ENCODE measurements at regions not wholly inside any gene's neighbourhood (a gene's known extent, or its start where the extent isn't known, plus 50 kb on each side); places are given as distances from the start of the nearest gene placed in this dataset.

- no peak for DNase-seq (ENCODE audit: low read depth in 4 of 4, low spot score in 1 of 4)
Observed at GRCh38 chr9:28547527-28547926, 974.2 kb upstream of the C9orf72 start.

- no peak for DNase-seq (ENCODE audit: low read depth in 4 of 4, low spot score in 1 of 4)
Observed at GRCh38 chr9:28563291-28563934, 990.1 kb upstream of the C9orf72 start.

GRCh38 chr9:28583832-28584231 is 1010.6 kb upstream of the C9orf72 start:
- no peak for DNase-seq (ENCODE audit: low read depth in 4 of 4, low spot score in 1 of 4)

- DNase-seq (ENCODE audit: low read depth in 4 of 4, low spot score in 1 of 4): no peak
Observed at GRCh38 chr9:28584542-28584941, 1011.3 kb upstream of the C9orf72 start.

- no peak for DNase-seq (ENCODE audit: low read depth in 4 of 4, low spot score in 1 of 4)
Observed at GRCh38 chr9:28587052-28587451, 1013.8 kb upstream of the C9orf72 start.

- DNase-seq (ENCODE audit: low read depth in 4 of 4, low spot score in 1 of 4): no peak
Observed at GRCh38 chr9:28598408-28598807, 1025.1 kb upstream of the C9orf72 start.

- DNase-seq (ENCODE audit: low read depth in 4 of 4, low spot score in 1 of 4): no peak
Observed at GRCh38 chr9:28600226-28600625, 1026.9 kb upstream of the C9orf72 start.

- no peak for DNase-seq (ENCODE audit: low read depth in 4 of 4, low spot score in 1 of 4)
Observed at GRCh38 chr9:28607843-28608242, 1034.6 kb upstream of the C9orf72 start.

- no peak for DNase-seq (ENCODE audit: low read depth in 4 of 4, low spot score in 1 of 4)
Observed at GRCh38 chr9:28610339-28610738, 1037.1 kb upstream of the C9orf72 start.

- no peak for DNase-seq (ENCODE audit: low read depth in 4 of 4, low spot score in 1 of 4)
Observed at GRCh38 chr9:28616310-28616709, 1043.0 kb upstream of the C9orf72 start.

- no peak for DNase-seq (ENCODE audit: low read depth in 4 of 4, low spot score in 1 of 4)
Observed at GRCh38 chr9:28620011-28620410, 1046.7 kb upstream of the C9orf72 start.

- DNase-seq (ENCODE audit: low read depth in 4 of 4, low spot score in 1 of 4): no peak
Observed at GRCh38 chr9:28620661-28621060, 1047.4 kb upstream of the C9orf72 start.

- no peak for DNase-seq (ENCODE audit: low read depth in 4 of 4, low spot score in 1 of 4)
Observed at GRCh38 chr9:28624771-28625170, 1051.5 kb upstream of the C9orf72 start.

- no peak for DNase-seq (ENCODE audit: low read depth in 4 of 4, low spot score in 1 of 4)
Observed at GRCh38 chr9:28628031-28628430, 1054.8 kb upstream of the C9orf72 start.

- no peak for DNase-seq (ENCODE audit: low read depth in 4 of 4, low spot score in 1 of 4)
Observed at GRCh38 chr9:28648723-28649122, 1075.4 kb upstream of the C9orf72 start.

- DNase-seq (ENCODE audit: low read depth in 4 of 4, low spot score in 1 of 4): no peak
Observed at GRCh38 chr9:28650327-28650726, 1077.0 kb upstream of the C9orf72 start.

GRCh38 chr9:28651050-28651722 is 1077.9 kb upstream of the C9orf72 start:
- no peak for DNase-seq (ENCODE audit: low read depth in 4 of 4, low spot score in 1 of 4)

GRCh38 chr9:28653216-28653615 is 1079.9 kb upstream of the C9orf72 start:
- DNase-seq (ENCODE audit: low read depth in 4 of 4, low spot score in 1 of 4): no peak

GRCh38 chr9:28656727-28657126 is 1083.4 kb upstream of the C9orf72 start:
- DNase-seq (ENCODE audit: low read depth in 4 of 4, low spot score in 1 of 4): no peak

- no peak for DNase-seq (ENCODE audit: low read depth in 4 of 4, low spot score in 1 of 4)
Observed at GRCh38 chr9:28661853-28662252, 1088.6 kb upstream of the C9orf72 start.

GRCh38 chr9:28662675-28663074 is 1089.4 kb upstream of the C9orf72 start:
- no peak for DNase-seq (ENCODE audit: low read depth in 4 of 4, low spot score in 1 of 4)

GRCh38 chr9:28668158-28668557 is 1094.9 kb upstream of the C9orf72 start:
- DNase-seq (ENCODE audit: low read depth in 4 of 4, low spot score in 1 of 4): no peak

- DNase-seq (ENCODE audit: low read depth in 4 of 4, low spot score in 1 of 4): no peak
Observed at GRCh38 chr9:28671000-28671399, 1097.7 kb upstream of the C9orf72 start.

Data from stimulated activated CD4-positive, alpha-beta T cell treated with anti-CD3 and anti-CD28 coated beads, Interleukin-1b, Interleukin-23, amount 100 ng/mL, for 24 hours (primary cell).